Activated T-helper 1 cell treated with anti-CD3 and anti-CD28 coated beads, Interleukin-2, amount 50 U/mL, for 16 hours (primary cell): ENCODE measurements at regions not wholly inside any gene's neighbourhood (a gene's known extent, or its start where the extent isn't known, plus 50 kb on each side); places are given as distances from the start of the nearest gene placed in this dataset.
"Not testable (repeated sequence)": the region's sequence is repeated elsewhere in the genome, so short reads cannot be mapped to it uniquely, and the experiment has no call there.

Experiments used
- DNase-seq, 2 donors: peaks; one replicate each; pipeline ENCODE4 v3.0.0-alpha.2; 2020; ENCODE audit warnings: low read depth in 1 of 2, low spot score in 1 of 2

- DNase-seq, result no peak
These were observed 481.1 kb upstream of the MAN1A1 start for GRCh38 chr6:119830494-119831295.

GRCh38 chr6:119830069-119830468, 480.5 kb upstream of the MAN1A1 start:
- DNase-seq, result no peak

- not testable (repeated sequence) for DNase-seq
These were observed 479.9 kb upstream of the MAN1A1 start for GRCh38 chr6:119829499-119829898.

- DNase-seq, result no peak
These were observed 479.4 kb upstream of the MAN1A1 start for GRCh38 chr6:119829006-119829405.

GRCh38 chr6:119821380-119821779, 471.8 kb upstream of the MAN1A1 start:
- no peak for DNase-seq

GRCh38 chr6:119818876-119819275, 469.3 kb upstream of the MAN1A1 start:
- no peak for DNase-seq

- DNase-seq, result no peak
These were observed 465.2 kb upstream of the MAN1A1 start for GRCh38 chr6:119814609-119815400.

- DNase-seq, result no peak
These were observed 452.9 kb upstream of the MAN1A1 start for GRCh38 chr6:119802464-119802863.

- DNase-seq, result no peak
These were observed 451.5 kb upstream of the MAN1A1 start for GRCh38 chr6:119801056-119801455.

GRCh38 chr6:119800526-119800925, 451.0 kb upstream of the MAN1A1 start:
- no peak for DNase-seq

GRCh38 chr6:119799596-119800509, 450.3 kb upstream of the MAN1A1 start:
- no peak for DNase-seq

- DNase-seq, result no peak
These were observed 442.2 kb upstream of the MAN1A1 start for GRCh38 chr6:119791736-119792135.

- DNase-seq, result no peak
These were observed 431.8 kb upstream of the MAN1A1 start for GRCh38 chr6:119781365-119781764.

- DNase-seq, result no peak
These were observed 418.6 kb upstream of the MAN1A1 start for GRCh38 chr6:119768201-119768600.

- no peak for DNase-seq
These were observed 415.5 kb upstream of the MAN1A1 start for GRCh38 chr6:119764927-119765681.

- no peak for DNase-seq
These were observed 410.5 kb upstream of the MAN1A1 start for GRCh38 chr6:119760046-119760445.

GRCh38 chr6:119758385-119758784, 408.8 kb upstream of the MAN1A1 start:
- no peak for DNase-seq

GRCh38 chr6:119757467-119757866, 407.9 kb upstream of the MAN1A1 start:
- DNase-seq, result no peak

- no peak for DNase-seq
These were observed 399.8 kb upstream of the MAN1A1 start for GRCh38 chr6:119749335-119749734.

GRCh38 chr6:119748535-119748934, 399.0 kb upstream of the MAN1A1 start:
- not testable (repeated sequence) for DNase-seq
